ENCODE measurements at regions not wholly inside any gene's neighbourhood (a gene's known extent, or its start where the extent isn't known, plus 50 kb on each side); places are given as distances from the start of the nearest gene placed in this dataset.

DNA sequence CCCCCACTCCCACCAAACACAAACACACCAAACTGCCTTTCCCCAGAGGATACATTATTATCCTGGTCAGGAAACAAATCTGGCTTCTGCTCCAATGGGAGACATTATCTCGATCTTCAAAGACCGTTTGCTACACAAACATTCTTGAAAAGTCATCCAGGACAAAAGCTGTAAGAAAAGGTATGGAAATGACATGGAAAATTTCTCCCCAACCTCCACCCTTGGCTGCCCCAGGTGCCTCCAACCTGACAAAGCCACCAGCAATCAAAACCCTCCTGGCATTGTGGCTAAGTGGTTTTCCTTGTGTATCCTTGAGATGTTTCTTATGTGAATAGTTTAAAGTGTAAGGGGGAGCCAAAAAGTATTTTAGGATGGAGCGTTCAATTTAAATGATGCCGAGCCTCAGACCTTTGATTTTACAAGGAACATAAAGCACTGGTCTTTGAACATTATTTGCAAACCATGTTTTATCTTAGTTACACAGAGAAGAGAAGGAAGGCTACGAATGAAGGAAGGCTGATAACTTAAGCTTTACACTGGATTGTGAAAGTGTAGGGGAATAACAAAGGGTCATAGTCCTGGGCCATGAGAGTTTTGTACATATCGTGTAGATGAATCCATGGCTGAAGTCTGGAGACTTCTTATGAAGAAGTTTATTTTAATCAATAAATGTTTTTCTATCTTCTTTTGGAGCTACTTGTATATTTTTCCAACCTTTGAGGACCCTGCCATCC is 418.9 kb upstream of the TMTC1 start:
- no peak overlapping the region for H3K4me3 ChIP-seq
- no peak overlapping the region for H3K27ac ChIP-seq
- H3K36me3 ChIP-seq = no peaks in the 10 kb centered on the region
- WGBS, 2 donors (ENCODE audit: low coverage in 1 of 2) = 49 to 53% methylated on average over 4 to 6 of the region's 6 CpGs
- no peaks in the 10 kb centered on the region for H3K9me3 ChIP-seq
- peaks cover 16% of the 10 kb centered on the region for H3K27me3 ChIP-seq
- in situ Hi-C loops (cut with MboI; ENCODE audit: low pct_ligation_motif_present in 1 of 4, low pct_unique_long_range_greater_than_20kb in 1 of 4, low sequenced_read_pairs in 3 of 4) (no loop called here), intact Hi-C loops (cut with DNase I; ENCODE audit: low total_unique reads) (no loop called here)
- no peak for DNase-seq
- no peaks in the 10 kb centered on the region for H3K4me1 ChIP-seq
- TF ChIP-seq, protein P1, sequence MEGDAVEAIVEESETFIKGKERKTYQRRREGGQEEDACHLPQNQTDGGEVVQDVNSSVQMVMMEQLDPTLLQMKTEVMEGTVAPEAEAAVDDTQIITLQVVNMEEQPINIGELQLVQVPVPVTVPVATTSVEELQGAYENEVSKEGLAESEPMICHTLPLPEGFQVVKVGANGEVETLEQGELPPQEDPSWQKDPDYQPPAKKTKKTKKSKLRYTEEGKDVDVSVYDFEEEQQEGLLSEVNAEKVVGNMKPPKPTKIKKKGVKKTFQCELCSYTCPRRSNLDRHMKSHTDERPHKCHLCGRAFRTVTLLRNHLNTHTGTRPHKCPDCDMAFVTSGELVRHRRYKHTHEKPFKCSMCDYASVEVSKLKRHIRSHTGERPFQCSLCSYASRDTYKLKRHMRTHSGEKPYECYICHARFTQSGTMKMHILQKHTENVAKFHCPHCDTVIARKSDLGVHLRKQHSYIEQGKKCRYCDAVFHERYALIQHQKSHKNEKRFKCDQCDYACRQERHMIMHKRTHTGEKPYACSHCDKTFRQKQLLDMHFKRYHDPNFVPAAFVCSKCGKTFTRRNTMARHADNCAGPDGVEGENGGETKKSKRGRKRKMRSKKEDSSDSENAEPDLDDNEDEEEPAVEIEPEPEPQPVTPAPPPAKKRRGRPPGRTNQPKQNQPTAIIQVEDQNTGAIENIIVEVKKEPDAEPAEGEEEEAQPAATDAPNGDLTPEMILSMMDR (IDR thresholded peaks at IDR 0.05) = no peak
- TF ChIP-seq POLR2A (IDR thresholded peaks at IDR 0.05) (no peak), POLR2AphosphoS5 (IDR thresholded peaks at IDR 0.05) (no peak), EP300 (IDR thresholded peaks at IDR 0.05; ENCODE audit: low read depth) (no peak)

DNA sequence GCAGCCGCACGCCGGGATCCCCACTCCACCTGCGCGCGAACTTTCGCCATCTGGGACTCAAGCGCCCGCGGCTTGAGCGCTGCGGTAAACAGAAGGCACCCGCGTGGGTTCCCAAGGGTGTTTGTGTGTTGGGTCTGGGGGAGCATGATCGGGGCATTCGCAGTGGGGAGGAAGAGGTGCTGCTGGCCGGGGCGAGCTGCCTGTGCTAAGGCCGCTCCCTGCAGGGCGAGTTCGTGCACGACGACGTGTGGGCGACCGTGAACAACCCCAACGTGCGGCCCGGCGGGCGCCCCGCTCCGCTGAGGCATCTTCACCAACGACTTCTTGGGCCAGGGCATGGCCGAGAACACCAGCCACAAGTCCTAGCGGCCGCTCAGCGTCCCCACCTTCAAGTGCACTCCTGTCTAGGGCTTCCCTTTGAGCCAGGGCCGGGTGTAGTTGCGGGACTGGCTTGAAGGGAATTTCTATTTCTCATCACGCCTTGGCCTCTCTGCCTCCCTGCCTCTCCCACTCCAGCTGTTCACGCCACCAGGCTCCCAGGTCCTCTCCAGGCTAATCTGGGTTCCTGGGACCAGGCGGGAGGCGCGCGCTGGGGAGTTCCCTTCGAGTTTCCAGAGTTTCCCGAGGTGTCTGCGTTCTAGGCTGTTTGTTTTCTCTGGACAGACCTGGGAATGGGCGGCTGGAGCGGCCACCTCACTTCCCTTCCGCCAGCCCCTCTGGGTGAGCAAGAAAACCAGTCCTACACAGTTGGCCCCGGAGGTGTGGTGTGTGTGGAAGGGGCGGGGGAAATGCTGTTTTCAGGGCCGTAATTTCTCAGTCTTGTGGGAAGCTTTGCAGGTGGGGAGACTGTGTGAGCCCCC is 417.8 kb upstream of the TMTC1 start:
- 59 to 84% methylated on average over 10 to 52 of the region's 55 CpGs for WGBS, 2 donors (ENCODE audit: low coverage in 1 of 2)
- intact Hi-C loops (cut with DNase I; ENCODE audit: low total_unique reads) = no loop called here

DNA sequence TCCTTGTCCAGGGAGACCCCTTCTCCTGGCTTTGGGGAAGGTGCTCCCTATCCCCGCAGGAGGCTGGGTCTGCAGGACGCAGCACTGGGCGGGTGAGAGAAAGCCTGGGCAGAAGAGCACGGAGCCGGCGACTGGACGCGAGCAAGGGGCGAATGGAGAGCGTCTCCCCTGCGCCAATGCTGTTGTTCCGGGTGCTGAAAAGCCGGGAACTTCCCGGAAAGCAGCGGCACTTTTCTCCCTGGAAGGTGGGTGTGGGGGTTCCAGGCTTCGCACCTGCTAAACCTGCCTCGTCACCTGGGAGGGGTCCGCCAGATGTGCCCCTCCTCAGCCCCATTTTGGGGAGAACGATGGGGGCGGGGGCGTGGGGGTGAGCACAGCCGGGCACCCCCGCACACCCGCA is 417.1 kb upstream of the TMTC1 start:
- peaks cover 16% of the 10 kb centered on the region for H3K27me3 ChIP-seq
- in situ Hi-C loops (cut with MboI; ENCODE audit: low pct_ligation_motif_present in 1 of 4, low pct_unique_long_range_greater_than_20kb in 1 of 4, low sequenced_read_pairs in 3 of 4) (no loop called here), intact Hi-C loops (cut with DNase I; ENCODE audit: low total_unique reads) (no loop called here)
- no peak overlapping the region for H3K27ac ChIP-seq
- TF ChIP-seq EP300 (IDR thresholded peaks at IDR 0.05; ENCODE audit: low read depth) (no peak), POLR2A (IDR thresholded peaks at IDR 0.05) (no peak)
- TF ChIP-seq, protein P1 (IDR thresholded peaks at IDR 0.05) = no peak
- no peaks in the 10 kb centered on the region for H3K9me3 ChIP-seq
- no peaks in the 10 kb centered on the region for H3K36me3 ChIP-seq
- peak overlapping the region in 1 of 4 donors; percentile 18 for H3K4me3 ChIP-seq
- WGBS, 2 donors (ENCODE audit: low coverage in 1 of 2) = 31% methylated on average over 18 of the region's 24 CpGs; no CpG with 5 or more reads in 1 of the 2 donors
- DNase-seq = no peak
- no peaks in the 10 kb centered on the region for H3K4me1 ChIP-seq

More for the DNA sequence above, 417.8 kb upstream of the TMTC1 start:
- H3K36me3 ChIP-seq = no peaks in the 10 kb centered on the region
- H3K27me3 ChIP-seq = peaks cover 16% of the 10 kb centered on the region
- no peak overlapping the region for H3K27ac ChIP-seq
- in situ Hi-C loops (cut with MboI; ENCODE audit: low pct_ligation_motif_present in 1 of 4, low pct_unique_long_range_greater_than_20kb in 1 of 4, low sequenced_read_pairs in 3 of 4) = no loop called here
- TF ChIP-seq POLR2AphosphoS5 (IDR thresholded peaks at IDR 0.05) = no peak
- no peak for TF ChIP-seq EP300 (IDR thresholded peaks at IDR 0.05; ENCODE audit: low read depth)
- TF ChIP-seq, protein P1 (IDR thresholded peaks at IDR 0.05) = no peak
- TF ChIP-seq POLR2A (IDR thresholded peaks at IDR 0.05) = no peak
- DNase-seq = no peak
- H3K9me3 ChIP-seq = no peaks in the 10 kb centered on the region
- H3K4me1 ChIP-seq = no peaks in the 10 kb centered on the region
- peak overlapping the region in 1 of 4 donors; percentile 18 for H3K4me3 ChIP-seq

DNA sequence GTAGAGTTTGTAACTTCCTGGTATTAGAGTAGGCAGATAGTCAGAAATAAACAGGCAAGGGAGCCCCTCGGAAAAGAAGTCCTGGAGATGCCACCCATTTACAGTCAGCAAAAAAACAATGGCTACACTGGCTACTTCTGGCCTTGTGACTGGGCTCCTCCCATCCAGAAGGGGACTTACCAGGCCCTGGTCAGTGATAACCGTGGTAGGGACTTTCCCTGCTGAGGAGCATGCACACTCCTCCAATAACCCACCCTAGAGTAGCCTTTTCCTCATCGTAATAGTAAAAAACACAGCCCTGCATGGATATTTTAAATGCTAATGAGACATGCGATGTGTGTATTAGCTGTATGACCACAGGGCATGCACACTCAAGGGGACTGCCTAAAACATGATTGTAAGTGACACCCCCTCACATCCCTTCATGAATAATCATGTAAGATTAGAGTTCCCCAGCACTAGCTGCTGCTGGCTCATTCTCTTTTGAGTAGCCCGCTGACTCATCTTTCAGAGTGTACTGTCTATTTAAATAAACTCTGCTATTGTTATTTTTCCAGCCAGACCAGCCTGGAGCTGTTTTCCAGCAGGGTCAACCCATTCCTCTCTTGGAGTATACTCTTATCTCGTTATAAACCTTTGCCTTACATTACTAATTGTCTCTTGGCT is 413.8 kb upstream of the TMTC1 start:
- in situ Hi-C loops (cut with MboI; ENCODE audit: low pct_ligation_motif_present in 1 of 4, low pct_unique_long_range_greater_than_20kb in 1 of 4, low sequenced_read_pairs in 3 of 4) (no loop called here), intact Hi-C loops (cut with DNase I; ENCODE audit: low total_unique reads) (no loop called here)
- Histone ChIP-seq H3K36me3 (no peaks in the 10 kb centered on the region), H3K9me3 (no peaks in the 10 kb centered on the region), H3K4me3 (no peak overlapping the region), H3K27me3 (peaks cover 16% of the 10 kb centered on the region), H3K27ac (no peak overlapping the region), H3K4me1 (no peaks in the 10 kb centered on the region)
- WGBS, 2 donors (ENCODE audit: low coverage in 1 of 2) = 57 to 63% methylated on average over 3 to 6 of the region's 6 CpGs
- TF ChIP-seq EP300 (IDR thresholded peaks at IDR 0.05; ENCODE audit: low read depth) (no peak), POLR2AphosphoS5 (IDR thresholded peaks at IDR 0.05) (no peak), POLR2A (IDR thresholded peaks at IDR 0.05) (no peak)
- TF ChIP-seq, protein P1 (IDR thresholded peaks at IDR 0.05) = no peak
- no peak for DNase-seq
